GM23338 (cell line): ENCODE measurements at regions not wholly inside any gene's neighbourhood (a gene's known extent, or its start where the extent isn't known, plus 50 kb on each side); places are given as distances from the start of the nearest gene placed in this dataset.

ENCODE experiments used
- ATAC-seq: fragments of 200-7000 bp; cut with Tn5 transposase; 3 replicates; pipeline ENCODE4 v1.9.1; 2020
- DNase-seq: peaks from one replicate; pipeline ENCODE4 v3.0.0-alpha.2; 2015; ENCODE audit warnings: low spot score
- H2AFZ ChIP-seq: fragments of 200-600 bp; sonication (generic); 2 replicates; pipeline ENCODE4 v1.8.0; 2016; ENCODE audit warnings: antibody characterized with exemption, mild to moderate bottlenecking, moderate library complexity
- H3F3A ChIP-seq: fragments of 200-600 bp; sonication (generic); replicated peaks from 2 replicates; pipeline ENCODE4 v1.8.0; 2017; ENCODE audit warnings: antibody characterized with exemption, mixed run types, low read depth
- H3K27ac ChIP-seq: fragments of 200-600 bp; sonication (generic); 2 replicates; pipeline ENCODE4 v1.6.1; 2016; ENCODE audit warnings: low read depth
- H3K27me3 ChIP-seq: fragments of 200-600 bp; sonication (generic); 2 replicates; pipeline ENCODE4 v1.8.0; 2016; ENCODE audit warnings: mild to moderate bottlenecking, mixed run types, moderate library complexity; ENCODE audit not compliant: insufficient read depth
- H3K36me3 ChIP-seq: fragments of 200-600 bp; sonication (generic); 2 replicates; pipeline ENCODE4 v1.8.0; 2016; ENCODE audit warnings: mild to moderate bottlenecking; ENCODE audit not compliant: insufficient read depth
- H3K4me1 ChIP-seq: fragments of 200-600 bp; sonication (generic); 2 replicates; pipeline ENCODE4 v1.8.0; 2016; ENCODE audit warnings: mild to moderate bottlenecking, moderate library complexity; ENCODE audit not compliant: insufficient read depth
- H3K4me2 ChIP-seq: fragments of 200-600 bp; sonication (generic); 2 replicates; pipeline ENCODE4 v1.7.1; 2017; ENCODE audit warnings: mixed run types
- H3K4me3 ChIP-seq: fragments of 200-600 bp; sonication (generic); 2 replicates; pipeline ENCODE4 v1.6.1; 2016; ENCODE audit warnings: mixed run types
- H3K79me2 ChIP-seq: fragments of 200-600 bp; sonication (generic); replicated peaks from 2 replicates; pipeline ENCODE4 v1.8.0; 2017; ENCODE audit warnings: mild to moderate bottlenecking; ENCODE audit not compliant: insufficient read depth
- H3K9me2 ChIP-seq: fragments of 200-600 bp; sonication (generic); 2 replicates; pipeline ENCODE4 v1.8.0; 2017; ENCODE audit not compliant: insufficient read depth
- H4K20me1 ChIP-seq: fragments of 200-600 bp; sonication (generic); replicated peaks from 2 replicates; pipeline ENCODE4 v1.8.0; 2017; ENCODE audit warnings: mild to moderate bottlenecking; ENCODE audit not compliant: insufficient read depth
- H3K27ac Mint-ChIP-seq: 2 replicates; pipeline ENCODE4 v1.8.0; 2020; ENCODE audit warnings: inconsistent platforms, mild to moderate bottlenecking, moderate library complexity, mixed read lengths
- H3K27me3 Mint-ChIP-seq: 3 replicates; pipeline ENCODE4 v1.8.0; 2022; ENCODE audit warnings: low read depth, mild to moderate bottlenecking, moderate library complexity, mixed read lengths, inconsistent platforms; ENCODE audit not compliant: insufficient read depth, poor library complexity
- H3K36me3 Mint-ChIP-seq: 3 replicates; pipeline ENCODE4 v1.8.0; 2021; ENCODE audit warnings: low read depth, mild to moderate bottlenecking, inconsistent platforms, moderate library complexity, mixed read lengths
- H3K4me1 Mint-ChIP-seq: 3 replicates; pipeline ENCODE4 v1.8.0; 2020; ENCODE audit warnings: mild to moderate bottlenecking, inconsistent platforms, mixed read lengths
- H3K4me3 Mint-ChIP-seq: 3 replicates; pipeline ENCODE4 v1.8.0; 2021; ENCODE audit warnings: moderate library complexity, mild to moderate bottlenecking, inconsistent platforms, mixed read lengths
- H3K9me3 Mint-ChIP-seq: 3 replicates; pipeline ENCODE4 v1.8.0; 2020; ENCODE audit warnings: moderate library complexity, mild to moderate bottlenecking, inconsistent platforms, mixed read lengths
- CREB1 ChIP-seq: fragments of 250-450 bp; sonication (Bioruptor Pico); IDR thresholded peaks from 2 replicates; pipeline ENCODE4 v1.5.0; 2020; ENCODE audit warnings: low read depth, mild to moderate bottlenecking, moderate library complexity
- CTCF ChIP-seq, 2 experiments: fragments of 200-600 bp in 1 of 2; sonication (generic) in 1 of 2; conservative IDR thresholded peaks; 2 replicates each; pipeline versions ENCODE4 v1.5.1 to v1.6.1; 2016 to 2017; ENCODE audit warnings: antibody characterized with exemption in 2 of 2, low read depth in 2 of 2, mild to moderate bottlenecking in 2 of 2, moderate library complexity in 1 of 2
- ETS1 ChIP-seq: IDR thresholded peaks from 2 replicates; pipeline ENCODE4 v1.6.1; 2016; ENCODE audit warnings: antibody characterized with exemption
- EZH2 ChIP-seq: fragments of 200-600 bp; sonication (generic); IDR thresholded peaks from one replicate; pipeline ENCODE4 v1.8.0; 2017; ENCODE audit warnings: antibody characterized with exemption, mild to moderate bottlenecking, low read depth; ENCODE audit not compliant: unreplicated experiment
- EZH2phosphoT487 ChIP-seq: fragments of 200-600 bp; sonication (generic); IDR thresholded peaks from one replicate; pipeline ENCODE4 v1.8.1; 2018; ENCODE audit warnings: antibody characterized with exemption; ENCODE audit not compliant: unreplicated experiment
- JUNB ChIP-seq: IDR thresholded peaks from one replicate; pipeline ENCODE4 v1.6.1; 2016; ENCODE audit warnings: antibody characterized with exemption; ENCODE audit not compliant: unreplicated experiment
- NANOG ChIP-seq: IDR thresholded peaks from 2 replicates; pipeline ENCODE4 v1.6.1; 2016; ENCODE audit warnings: antibody characterized with exemption, borderline replicate concordance
- POLR2AphosphoS5 ChIP-seq: IDR thresholded peaks from 2 replicates; pipeline ENCODE4 v1.6.1; 2016; ENCODE audit warnings: antibody characterized with exemption, low read depth
- REST ChIP-seq: IDR thresholded peaks from one replicate; pipeline ENCODE4 v1.6.1; 2018; ENCODE audit warnings: antibody characterized with exemption; ENCODE audit not compliant: unreplicated experiment
- STAT1 ChIP-seq: IDR thresholded peaks from one replicate; pipeline ENCODE4 v1.6.1; 2016; ENCODE audit warnings: antibody characterized with exemption; ENCODE audit not compliant: unreplicated experiment
- ZNF114 ChIP-seq: fragments of 250-450 bp; sonication (Bioruptor Pico); IDR thresholded peaks from 2 replicates; pipeline ENCODE4 v1.5.0; 2020; ENCODE audit warnings: mild to moderate bottlenecking, moderate library complexity
- ZNF331 ChIP-seq: fragments of 250-450 bp; sonication (Bioruptor Pico); IDR thresholded peaks from 2 replicates; pipeline ENCODE4 v1.5.0; 2020; ENCODE audit warnings: low read depth, mild to moderate bottlenecking, moderate library complexity
- ZNF462 ChIP-seq: fragments of 250-450 bp; sonication (Bioruptor Pico); IDR thresholded peaks from 2 replicates; pipeline ENCODE4 v1.5.0; 2020; ENCODE audit warnings: mild to moderate bottlenecking, moderate library complexity

- no peak overlapping the region for H2AFZ ChIP-seq
- H3K4me2 ChIP-seq: no peak overlapping the region
- no peaks in the 10 kb centered on the region for H3K9me2 ChIP-seq
- ATAC-seq (no peak), DNase-seq (no peak)
- Mint-ChIP-seq H3K27me3 (peaks cover 5% of the 10 kb centered on the region), H3K4me3 (no peak overlapping the region), H3K4me1 (peaks cover 19% of the 10 kb centered on the region), H3K36me3 (no peaks in the 10 kb centered on the region), H3K27ac (no peak overlapping the region), H3K9me3 (peaks cover 3% of the 10 kb centered on the region; the same call in 2 of the 3 replicates)
- no peaks in the 10 kb centered on the region for H3K36me3 ChIP-seq
- H3F3A ChIP-seq: no peaks in the 10 kb centered on the region
- no peaks in the 10 kb centered on the region for H4K20me1 ChIP-seq
- no peaks in the 10 kb centered on the region for H3K27me3 ChIP-seq
- H3K4me1 ChIP-seq: peaks cover 24% of the 10 kb centered on the region
- TF ChIP-seq ZNF331 (CRISPR knock-in tag): no peak
- TF ChIP-seq NANOG: no peak
- no peak for TF ChIP-seq REST
- no peak for TF ChIP-seq STAT1
- no peak for TF ChIP-seq ETS1
- no peak for TF ChIP-seq CREB1
- TF ChIP-seq CTCF (conservative IDR thresholded peaks at IDR 0.05; ENCODE audit: low read depth in 2 of 2): no peak
- no peak for TF ChIP-seq POLR2AphosphoS5
- TF ChIP-seq ZNF114 (CRISPR knock-in tag): no peak
- no peak for TF ChIP-seq EZH2
- no peak for TF ChIP-seq JUNB
- TF ChIP-seq ZNF462: no peak
- no peak for TF ChIP-seq EZH2phosphoT487
- H3K79me2 ChIP-seq: no peaks in the 10 kb centered on the region
- H3K27ac ChIP-seq: no peak overlapping the region
- H3K4me3 ChIP-seq: no peak overlapping the region
Measured at GRCh38 chr17:62891659-62892058, 74.4 kb upstream of the TANC2 start.
